HG03442 (cell line): ENCODE measurements at regions not wholly inside any gene's neighbourhood (a gene's known extent, or its start where the extent isn't known, plus 50 kb on each side); places are given as distances from the start of the nearest gene placed in this dataset.

Experiments used
- ATAC-seq: cut with Tn5 transposase; IDR thresholded peaks from one replicate; pipeline ENCODE4 v1.9.1; 2021; ENCODE audit warnings: mild to moderate bottlenecking, moderate library complexity; ENCODE audit not compliant: unreplicated experiment

GRCh38 chr13:26839682-26840081 is 79.1 kb upstream of the GPR12 start:
- ATAC-seq, result no peak

GRCh38 chr13:26838821-26839220 is 78.2 kb upstream of the GPR12 start:
- ATAC-seq, result no peak

- no peak for ATAC-seq
Observed at GRCh38 chr13:26837997-26838396, 77.4 kb upstream of the GPR12 start.

GRCh38 chr13:26837102-26837501 is 76.5 kb upstream of the GPR12 start:
- ATAC-seq, result no peak

- ATAC-seq, result no peak
Observed at GRCh38 chr13:26836626-26837025, 76.0 kb upstream of the GPR12 start.

GRCh38 chr13:26834646-26835045 is 74.1 kb upstream of the GPR12 start:
- no peak for ATAC-seq

GRCh38 chr13:26831336-26831908 is 70.8 kb upstream of the GPR12 start:
- no peak for ATAC-seq

- no peak for ATAC-seq
Observed at GRCh38 chr13:26829716-26830115, 69.1 kb upstream of the GPR12 start.

- ATAC-seq, result no peak
Observed at GRCh38 chr13:26824581-26824980, 64.0 kb upstream of the GPR12 start.

GRCh38 chr13:26822146-26822545 is 61.6 kb upstream of the GPR12 start:
- no peak for ATAC-seq

GRCh38 chr13:26821672-26822071 is 61.1 kb upstream of the GPR12 start:
- no peak for ATAC-seq

GRCh38 chr13:26820871-26821270 is 60.3 kb upstream of the GPR12 start:
- ATAC-seq, result no peak

GRCh38 chr13:26819046-26819445 is 58.5 kb upstream of the GPR12 start:
- ATAC-seq, result no peak

GRCh38 chr13:26816881-26817280 is 56.3 kb upstream of the GPR12 start:
- ATAC-seq, result no peak

GRCh38 chr13:26813980-26814348 is 53.4 kb upstream of the GPR12 start:
- ATAC-seq, result no peak

GRCh38 chr13:26813321-26813979 is 52.9 kb upstream of the GPR12 start:
- ATAC-seq, result no peak

GRCh38 chr13:26811581-26811980 is 51.0 kb upstream of the GPR12 start:
- ATAC-seq, result no peak
